ENCODE measurements at regions not wholly inside any gene's neighbourhood (a gene's known extent, or its start where the extent isn't known, plus 50 kb on each side); places are given as distances from the start of the nearest gene placed in this dataset.
A peak's percentile ranks its signal among the peaks of the same experiment; 100 is the strongest.
"Not testable (repeated sequence)": the region's sequence is repeated elsewhere in the genome, so short reads cannot be mapped to it uniquely, and the experiment has no call there.

- DNase-seq, result no peak
Measured at GRCh38 chr14:38399652-38400051, 143.8 kb upstream of the CLEC14A start.

- DNase-seq, result no peak
Measured at GRCh38 chr14:38394767-38395166, 138.9 kb upstream of the CLEC14A start.

DNA sequence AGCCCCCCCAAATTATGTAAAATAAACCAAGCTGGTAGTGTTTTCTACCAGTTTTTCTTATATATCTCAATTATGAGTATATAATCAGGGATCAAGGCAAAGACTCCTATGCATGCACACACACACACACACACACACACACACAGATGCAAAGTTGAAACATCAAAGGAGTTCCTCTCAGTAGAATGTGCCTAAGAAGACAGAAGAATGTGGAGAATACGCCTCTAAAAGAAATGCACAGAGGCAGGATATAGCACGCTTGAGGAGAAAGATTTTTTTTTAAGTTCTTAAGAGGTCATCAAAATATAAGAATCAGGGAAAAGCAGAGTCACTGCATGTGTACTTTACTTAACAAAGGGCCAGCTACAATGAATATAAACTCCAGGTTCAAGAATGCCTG lies 138.2 kb upstream of the CLEC14A start:
- DNase-seq, result no peak

- no peak for DNase-seq
Measured at GRCh38 chr14:38391334-38391733, 135.4 kb upstream of the CLEC14A start.

GRCh38 chr14:38389681-38390080 lies 133.8 kb upstream of the CLEC14A start:
- DNase-seq, result no peak

GRCh38 chr14:38387821-38388220 lies 131.9 kb upstream of the CLEC14A start:
- no peak for DNase-seq

- DNase-seq, result no peak
Measured at GRCh38 chr14:38385836-38386235, 129.9 kb upstream of the CLEC14A start.

DNA sequence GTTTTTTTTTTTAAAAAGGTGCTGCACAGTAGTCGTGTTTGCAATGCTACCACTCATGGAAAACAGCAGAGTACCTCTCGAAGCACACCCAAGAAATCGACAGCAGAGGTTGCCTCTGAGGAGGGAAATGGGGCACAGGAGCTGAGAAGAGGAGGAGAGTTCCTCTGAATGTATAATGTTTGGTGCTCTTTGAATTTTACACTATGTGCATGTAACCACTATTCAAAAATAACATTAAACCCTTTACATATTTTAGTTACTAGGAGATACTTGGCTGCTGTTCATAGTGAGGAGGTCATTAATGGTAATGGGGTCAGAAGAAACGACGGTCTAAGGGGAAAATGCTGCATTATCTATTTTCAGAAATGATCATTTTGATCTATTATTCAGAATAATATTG lies 129.4 kb upstream of the CLEC14A start:
- DNase-seq, result no peak

DNA sequence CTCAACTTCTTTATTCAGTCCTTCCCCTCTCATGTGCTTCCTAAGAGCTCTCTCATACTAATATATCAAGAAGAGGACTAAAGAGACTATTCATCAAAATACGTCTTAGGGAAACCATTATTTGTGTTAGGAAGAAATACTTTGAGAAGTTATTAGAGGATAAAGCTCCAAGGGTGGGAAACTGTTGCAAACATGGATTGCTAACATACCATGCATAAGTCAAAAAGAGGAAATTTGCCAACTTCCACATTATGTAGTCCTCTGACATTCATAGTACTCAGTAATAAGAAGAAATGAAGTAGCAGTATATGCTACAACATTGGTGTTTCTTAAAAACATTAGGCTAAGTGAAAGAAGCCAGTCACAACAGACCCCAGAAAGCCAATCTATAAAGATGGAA lies 128.8 kb upstream of the CLEC14A start:
- no peak for DNase-seq

DNA sequence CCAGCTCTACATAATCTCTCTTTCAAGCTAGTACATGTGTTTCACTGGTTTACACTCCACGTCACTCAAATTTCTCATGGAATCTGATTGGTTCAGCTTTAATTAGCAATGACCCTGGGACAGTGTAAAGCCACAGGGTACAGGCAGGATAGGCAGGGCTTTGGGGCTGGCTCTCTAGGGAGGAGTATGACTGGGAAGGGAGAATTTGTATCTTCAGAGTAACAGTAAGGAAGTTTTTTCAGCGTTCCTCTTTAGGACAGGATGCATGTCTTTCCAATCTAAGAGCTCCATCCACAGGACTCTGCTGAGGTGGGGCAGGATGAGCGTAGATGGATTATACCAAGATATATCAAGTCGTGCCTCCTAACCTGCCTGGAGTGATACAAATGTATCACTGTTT lies 112.0 kb upstream of the CLEC14A start:
- DNase-seq, result no peak

- DNase-seq, result peak in 1 of 2 donors; percentile 4
Measured at GRCh38 chr14:38366374-38366773, 110.5 kb upstream of the CLEC14A start.

- no peak for DNase-seq
Measured at GRCh38 chr14:38363217-38363616, 107.3 kb upstream of the CLEC14A start.

- peak in 1 of 2 donors; percentile 62 for DNase-seq
Measured at GRCh38 chr14:38357557-38357956, 101.7 kb upstream of the CLEC14A start.

DNA sequence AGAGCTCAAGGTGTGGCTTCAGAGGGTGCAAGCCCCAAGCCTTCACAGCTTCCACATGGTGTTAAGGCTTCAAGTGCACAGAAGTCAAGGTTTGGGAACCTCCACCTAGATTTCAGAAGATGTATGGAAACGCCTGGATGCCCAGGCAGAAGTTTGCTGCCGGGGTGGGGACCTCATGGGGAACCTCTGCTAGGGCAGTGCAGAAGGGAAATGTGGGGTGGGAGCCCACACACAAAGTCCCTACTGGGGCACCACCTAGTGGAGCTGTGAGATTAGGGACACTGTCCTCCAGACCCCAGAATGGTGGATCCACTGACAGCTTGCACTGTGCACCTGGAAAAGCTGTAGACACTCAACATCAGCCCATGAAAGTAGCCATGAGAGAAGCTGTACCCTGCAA lies 99.6 kb upstream of the CLEC14A start:
- DNase-seq, result not testable (repeated sequence)

GRCh38 chr14:38350102-38350501 lies 94.2 kb upstream of the CLEC14A start:
- DNase-seq, result no peak

- no peak for DNase-seq
Measured at GRCh38 chr14:38342803-38343202, 86.9 kb upstream of the CLEC14A start.

DNA sequence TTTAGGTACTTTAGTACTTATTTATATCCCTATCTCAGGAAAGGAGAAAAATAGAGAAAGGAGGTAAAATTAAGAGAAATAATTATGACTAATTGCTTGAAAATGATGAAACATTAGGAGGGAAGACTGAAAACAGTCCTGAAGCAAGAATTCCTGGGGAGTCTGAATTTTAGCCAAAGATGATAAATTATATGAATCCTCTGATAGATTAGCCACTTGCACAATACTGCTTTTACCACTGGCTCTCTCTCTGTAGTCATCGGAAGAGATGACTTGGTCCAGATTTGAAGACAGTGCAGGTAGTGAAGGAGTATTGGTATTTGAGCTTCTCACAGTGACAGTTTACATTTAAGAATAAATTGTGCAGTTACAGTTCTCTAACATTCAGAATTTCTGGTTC lies 83.8 kb upstream of the CLEC14A start:
- DNase-seq, result no peak

GRCh38 chr14:38336298-38336697 lies 80.4 kb upstream of the CLEC14A start:
- DNase-seq, result no peak

DNA sequence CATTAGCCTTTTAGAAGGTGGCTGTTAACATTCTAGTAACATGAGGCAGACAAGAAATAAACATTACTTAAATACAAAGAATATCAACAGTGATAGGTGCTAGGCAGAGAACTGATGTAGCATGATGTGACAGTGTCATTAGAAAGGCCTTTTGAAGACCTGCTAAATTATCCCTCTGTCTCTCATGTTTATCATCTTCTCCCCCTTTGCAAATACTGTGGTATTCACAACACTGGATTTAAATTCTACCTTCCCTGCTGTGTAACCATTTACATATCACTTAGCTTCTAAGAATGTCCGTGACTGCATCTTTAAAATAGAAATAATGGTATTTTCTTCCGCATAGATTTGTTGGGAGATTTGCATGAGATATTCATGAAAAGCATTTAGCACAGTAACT lies 74.4 kb upstream of the CLEC14A start:
- DNase-seq, result no peak

- no peak for DNase-seq
Measured at GRCh38 chr14:38329246-38329645, 73.4 kb upstream of the CLEC14A start.

DNA sequence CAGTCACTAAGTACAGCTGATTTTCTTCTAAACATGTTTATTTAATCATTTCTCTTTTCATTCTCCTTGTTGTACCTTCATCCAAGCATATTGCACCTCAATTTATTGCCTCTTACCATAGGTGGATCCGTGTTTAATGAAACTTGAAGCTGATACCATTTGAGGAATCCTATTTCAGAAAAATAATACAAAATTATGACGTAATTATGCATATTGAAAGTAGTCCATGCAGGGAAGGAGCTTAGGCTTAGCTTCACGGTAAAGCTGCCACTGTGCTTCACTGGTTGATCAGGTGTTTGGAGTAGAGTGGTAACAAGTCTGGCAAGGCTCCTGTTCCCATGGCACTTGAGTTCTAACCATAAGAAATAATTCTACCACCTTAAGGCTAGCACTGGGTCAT lies 61.0 kb upstream of the CLEC14A start:
- DNase-seq, result no peak

DNA sequence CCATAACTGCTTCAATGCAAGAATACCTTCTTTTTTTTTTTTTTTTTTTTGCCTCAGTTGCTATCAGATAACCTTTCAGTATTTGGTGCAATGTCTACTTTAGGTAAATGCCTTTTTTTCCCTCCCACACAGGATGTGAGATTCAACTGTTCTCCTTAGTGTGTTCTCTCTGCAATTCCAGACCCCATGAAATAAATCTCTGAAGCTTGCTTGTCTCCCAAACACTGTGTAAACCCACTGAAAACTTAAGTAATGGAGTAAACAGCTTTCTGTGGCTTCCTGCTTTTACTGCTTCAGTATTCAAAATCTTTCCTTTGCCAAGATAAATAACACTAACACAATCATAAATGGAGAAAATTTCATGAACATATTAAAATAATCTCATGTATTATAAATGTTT lies 55.8 kb upstream of the CLEC14A start:
- DNase-seq, result no peak

DNA sequence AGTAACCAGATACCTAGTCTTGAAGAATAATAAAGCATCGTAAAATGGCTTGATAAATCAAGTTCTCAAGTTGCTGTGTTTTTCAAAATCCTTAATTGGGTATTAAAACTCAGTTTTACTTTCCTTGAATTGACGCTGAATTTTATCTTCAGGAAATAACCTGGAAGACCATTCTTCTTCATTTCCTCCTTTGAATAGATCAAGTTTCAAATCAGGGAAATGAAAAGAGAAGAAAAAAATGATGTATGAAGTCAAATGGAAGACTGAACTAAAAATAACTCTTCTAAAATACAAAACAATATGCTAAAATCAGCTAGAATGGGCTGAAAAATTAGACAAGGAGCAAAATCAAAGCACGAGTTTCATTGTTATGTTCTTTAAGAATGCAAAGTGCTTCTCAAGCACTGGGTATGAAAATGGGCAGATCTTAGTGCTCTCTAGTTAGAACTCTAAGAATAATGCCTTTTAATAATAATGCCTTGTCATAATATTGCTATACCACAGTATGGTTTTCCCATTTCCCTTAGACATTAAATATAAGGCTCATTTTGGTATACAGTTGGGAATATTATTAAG lies 54.6 kb upstream of the CLEC14A start:
- no peak for DNase-seq

DNA sequence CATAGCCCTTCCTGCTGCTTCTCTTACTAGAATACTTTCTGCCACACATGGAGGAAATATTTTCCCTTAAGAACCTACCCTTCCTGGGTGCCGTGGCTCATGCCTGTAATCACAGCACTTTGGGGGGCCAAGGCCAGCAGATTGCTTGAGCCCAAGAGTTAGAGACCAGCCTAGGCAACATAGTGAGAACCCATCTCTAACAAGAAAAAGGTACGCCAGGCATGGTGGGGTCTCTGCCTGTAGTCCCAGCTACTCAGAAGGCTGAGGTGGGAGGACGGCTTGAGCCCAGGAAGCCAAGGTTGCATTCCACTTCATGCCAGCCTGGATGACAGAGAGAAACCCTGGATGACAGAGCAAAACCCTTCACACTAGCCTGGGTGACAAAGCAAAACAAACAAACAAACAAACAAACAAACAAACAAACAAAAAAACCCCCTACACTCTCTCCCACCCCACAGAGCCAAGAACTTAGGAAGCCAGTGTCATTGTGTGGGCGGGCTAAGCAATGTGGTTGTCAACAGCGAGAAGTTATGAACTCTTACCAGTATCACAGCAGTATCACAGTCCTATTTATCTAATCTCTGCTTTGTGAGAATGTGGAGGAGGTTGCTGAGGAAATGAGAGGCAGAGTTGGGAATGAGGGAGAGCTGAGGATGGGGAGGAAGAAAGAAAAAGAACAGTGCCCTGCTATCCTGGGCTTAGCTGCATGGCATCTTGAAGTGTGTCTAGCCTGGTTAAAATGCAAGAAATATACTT lies 53.8 kb upstream of the CLEC14A start:
- DNase-seq, result no peak

Data from bone marrow (tissue), 2 donors.